ENCODE measurements at regions not wholly inside any gene's neighbourhood (a gene's known extent, or its start where the extent isn't known, plus 50 kb on each side); places are given as distances from the start of the nearest gene placed in this dataset.
"Not testable (repeated sequence)": the region's sequence is repeated elsewhere in the genome, so short reads cannot be mapped to it uniquely, and the experiment has no call there.

GRCh38 chr9:63450836-63451235 lies 1834.2 kb downstream of the FOXD4L5 start:
- not testable (repeated sequence) for H3K36me3 ChIP-seq; H3K27ac ChIP-seq; H3K27me3 ChIP-seq (ENCODE audit: insufficient read depth, low read depth, severe bottlenecking); H3K9me3 ChIP-seq (ENCODE audit: severe bottlenecking); H3K4me3 ChIP-seq (ENCODE audit: low read depth, low read length); DNase-seq

GRCh38 chr9:63425123-63425522 lies 1859.9 kb downstream of the FOXD4L5 start:
- DNase-seq; H3K36me3 ChIP-seq; H3K27ac ChIP-seq; H3K9me3 ChIP-seq (ENCODE audit: severe bottlenecking); H3K4me3 ChIP-seq (ENCODE audit: low read depth, low read length); H3K27me3 ChIP-seq (ENCODE audit: insufficient read depth, low read depth, severe bottlenecking): not testable (repeated sequence)

- H3K27ac ChIP-seq; H3K36me3 ChIP-seq; H3K27me3 ChIP-seq (ENCODE audit: insufficient read depth, low read depth, severe bottlenecking); DNase-seq; H3K4me3 ChIP-seq (ENCODE audit: low read depth, low read length); H3K9me3 ChIP-seq (ENCODE audit: severe bottlenecking): not testable (repeated sequence)
Measured at GRCh38 chr9:63390897-63391296, 1894.1 kb downstream of the FOXD4L5 start.

- H3K27me3 ChIP-seq (ENCODE audit: insufficient read depth, low read depth, severe bottlenecking); H3K36me3 ChIP-seq; H3K27ac ChIP-seq; H3K9me3 ChIP-seq (ENCODE audit: severe bottlenecking): not testable (repeated sequence)
- peak overlapping the region; percentile 13 for H3K4me3 ChIP-seq (ENCODE audit: low read depth, low read length)
- peak; percentile 21 for DNase-seq
Measured at GRCh38 chr9:63385479-63385878, 1899.5 kb downstream of the FOXD4L5 start.

- H3K4me3 ChIP-seq (ENCODE audit: low read depth, low read length); H3K36me3 ChIP-seq; H3K9me3 ChIP-seq (ENCODE audit: severe bottlenecking); H3K27ac ChIP-seq; H3K27me3 ChIP-seq (ENCODE audit: insufficient read depth, low read depth, severe bottlenecking); DNase-seq: not testable (repeated sequence)
Measured at GRCh38 chr9:63379864-63380263, 1905.1 kb downstream of the FOXD4L5 start.

GRCh38 chr9:63354219-63354618 lies 1930.8 kb downstream of the FOXD4L5 start:
- DNase-seq; H3K4me3 ChIP-seq (ENCODE audit: low read depth, low read length); H3K36me3 ChIP-seq; H3K9me3 ChIP-seq (ENCODE audit: severe bottlenecking); H3K27ac ChIP-seq; H3K27me3 ChIP-seq (ENCODE audit: insufficient read depth, low read depth, severe bottlenecking): not testable (repeated sequence)

- not testable (repeated sequence) for H3K27me3 ChIP-seq (ENCODE audit: insufficient read depth, low read depth, severe bottlenecking); DNase-seq; H3K27ac ChIP-seq; H3K4me3 ChIP-seq (ENCODE audit: low read depth, low read length); H3K36me3 ChIP-seq; H3K9me3 ChIP-seq (ENCODE audit: severe bottlenecking)
Measured at GRCh38 chr9:63347347-63347746, 1937.7 kb downstream of the FOXD4L5 start.

- not testable (repeated sequence) for H3K36me3 ChIP-seq; H3K9me3 ChIP-seq (ENCODE audit: severe bottlenecking); H3K27ac ChIP-seq; H3K4me3 ChIP-seq (ENCODE audit: low read depth, low read length); DNase-seq; H3K27me3 ChIP-seq (ENCODE audit: insufficient read depth, low read depth, severe bottlenecking)
Measured at GRCh38 chr9:63346310-63347048, 1938.5 kb downstream of the FOXD4L5 start.

GRCh38 chr9:63344408-63344807 lies 1940.6 kb downstream of the FOXD4L5 start:
- not testable (repeated sequence) for H3K27ac ChIP-seq; DNase-seq; H3K4me3 ChIP-seq (ENCODE audit: low read depth, low read length); H3K36me3 ChIP-seq; H3K9me3 ChIP-seq (ENCODE audit: severe bottlenecking); H3K27me3 ChIP-seq (ENCODE audit: insufficient read depth, low read depth, severe bottlenecking)

- H3K4me3 ChIP-seq (ENCODE audit: low read depth, low read length); DNase-seq; H3K27me3 ChIP-seq (ENCODE audit: insufficient read depth, low read depth, severe bottlenecking); H3K9me3 ChIP-seq (ENCODE audit: severe bottlenecking); H3K36me3 ChIP-seq; H3K27ac ChIP-seq: not testable (repeated sequence)
Measured at GRCh38 chr9:63342528-63342927, 1942.5 kb downstream of the FOXD4L5 start.

GRCh38 chr9:63337899-63338604 lies 1947.0 kb downstream of the FOXD4L5 start:
- H3K4me3 ChIP-seq (ENCODE audit: low read depth, low read length); H3K9me3 ChIP-seq (ENCODE audit: severe bottlenecking); H3K27me3 ChIP-seq (ENCODE audit: insufficient read depth, low read depth, severe bottlenecking); H3K36me3 ChIP-seq; H3K27ac ChIP-seq; DNase-seq: not testable (repeated sequence)

- not testable (repeated sequence) for H3K9me3 ChIP-seq (ENCODE audit: severe bottlenecking)
- DNase-seq: peak; percentile 20
Measured at GRCh38 chr9:63335286-63335685, 1949.7 kb downstream of the FOXD4L5 start.

GRCh38 chr9:63334187-63334586 lies 1950.8 kb downstream of the FOXD4L5 start:
- not testable (repeated sequence) for H3K36me3 ChIP-seq; H3K4me3 ChIP-seq (ENCODE audit: low read depth, low read length); DNase-seq; H3K27ac ChIP-seq; H3K27me3 ChIP-seq (ENCODE audit: insufficient read depth, low read depth, severe bottlenecking); H3K9me3 ChIP-seq (ENCODE audit: severe bottlenecking)

More at GRCh38 chr9:63335286-63335685, 1949.7 kb downstream of the FOXD4L5 start:
- not testable (repeated sequence) for H3K27me3 ChIP-seq (ENCODE audit: insufficient read depth, low read depth, severe bottlenecking); H3K27ac ChIP-seq; H3K4me3 ChIP-seq (ENCODE audit: low read depth, low read length); H3K36me3 ChIP-seq

- H3K4me3 ChIP-seq (ENCODE audit: low read depth, low read length); H3K36me3 ChIP-seq; H3K9me3 ChIP-seq (ENCODE audit: severe bottlenecking); DNase-seq; H3K27ac ChIP-seq; H3K27me3 ChIP-seq (ENCODE audit: insufficient read depth, low read depth, severe bottlenecking): not testable (repeated sequence)
Measured at GRCh38 chr9:63333083-63333482, 1951.9 kb downstream of the FOXD4L5 start.

GRCh38 chr9:63328313-63328712 lies 1956.7 kb downstream of the FOXD4L5 start:
- not testable (repeated sequence) for H3K9me3 ChIP-seq (ENCODE audit: severe bottlenecking); H3K36me3 ChIP-seq; H3K27ac ChIP-seq; H3K27me3 ChIP-seq (ENCODE audit: insufficient read depth, low read depth, severe bottlenecking); DNase-seq; H3K4me3 ChIP-seq (ENCODE audit: low read depth, low read length)

Data from WERI-Rb-1 (cell line).